Endothelial cell of umbilical vein (primary cell): ENCODE measurements at regions not wholly inside any gene's neighbourhood (a gene's known extent, or its start where the extent isn't known, plus 50 kb on each side); places are given as distances from the start of the nearest gene placed in this dataset.

Source experiments
- CTCF ChIP-seq, 2 donors: IDR thresholded peaks; 1 replicate in 1 of 2; 2 replicates in 1 of 2; pipeline ENCODE4 v1.5.1; 2011; ENCODE audit warnings: low read length in 2 of 2, mild to moderate bottlenecking in 2 of 2, moderate library complexity in 2 of 2, control low read depth in 1 of 2, inconsistent platforms in 1 of 2, low read depth in 1 of 2; ENCODE audit not compliant: insufficient read depth in 1 of 2; ENCODE audit errors: extremely low read depth in 1 of 2
- EZH2 ChIP-seq: IDR thresholded peaks from 2 replicates; pipeline ENCODE4 v1.6.1; 2012; ENCODE audit warnings: borderline replicate concordance, low read depth, mild to moderate bottlenecking, moderate library complexity, low read length, inconsistent platforms; ENCODE audit not compliant: severe bottlenecking
- FOS ChIP-seq: IDR thresholded peaks from 2 replicates; pipeline ENCODE4 v1.6.1; 2011; ENCODE audit warnings: mild to moderate bottlenecking, low read length, moderate library complexity, borderline replicate concordance; ENCODE audit not compliant: insufficient read depth
- GATA2 ChIP-seq: IDR thresholded peaks from 2 replicates; pipeline ENCODE4 v1.7.0; 2011; ENCODE audit warnings: low read depth, mild to moderate bottlenecking, moderate library complexity, mixed read lengths, low read length; ENCODE audit not compliant: insufficient read length, insufficient read depth
- MAX ChIP-seq: IDR thresholded peaks from 2 replicates; pipeline ENCODE4 v1.6.1; 2011; ENCODE audit not compliant: insufficient read depth, insufficient read length
- MYC ChIP-seq: IDR thresholded peaks from one replicate; pipeline ENCODE4 v1.6.1; 2011; ENCODE audit warnings: mild to moderate bottlenecking, low read depth, low read length
- POLR2A ChIP-seq: IDR thresholded peaks from 2 replicates; pipeline ENCODE4 v1.6.1; 2012; ENCODE audit warnings: low read depth, mild to moderate bottlenecking, control low read depth, low read length
- POLR2AphosphoS5 ChIP-seq: IDR thresholded peaks from 2 replicates; pipeline ENCODE4 v1.6.1; 2012; ENCODE audit warnings: low read depth, mild to moderate bottlenecking, control low read depth, low read length, moderate library complexity; ENCODE audit not compliant: insufficient read depth

- TF ChIP-seq CTCF (IDR thresholded peaks at IDR 0.05; ENCODE audit: extremely low read depth in 1 of 2, insufficient read depth in 1 of 2, low read depth in 1 of 2, low read length in 2 of 2) (no peak), POLR2A (no peak), POLR2AphosphoS5 (no peak), MYC (no peak), EZH2 (no peak), MAX (no peak), GATA2 (no peak), FOS (no peak)
Measured at GRCh38 chr9:72445306-72445995, 76.0 kb upstream of the TMC1 start.
